HUDEP-2 (cell line): ENCODE measurements at regions not wholly inside any gene's neighbourhood (a gene's known extent, or its start where the extent isn't known, plus 50 kb on each side); places are given as distances from the start of the nearest gene placed in this dataset.
A peak's percentile ranks its signal among the peaks of the same experiment; 100 is the strongest.
"Not testable (repeated sequence)": the region's sequence is repeated elsewhere in the genome, so short reads cannot be mapped to it uniquely, and the experiment has no call there.

Source experiments
- DNase-seq, 76 experiments: peaks; one replicate each; lab custom pipeline; 2025; ENCODE audit not compliant: unreplicated experiment in 76 of 76; lab: John Stamatoyannopoulos, UW

DNA sequence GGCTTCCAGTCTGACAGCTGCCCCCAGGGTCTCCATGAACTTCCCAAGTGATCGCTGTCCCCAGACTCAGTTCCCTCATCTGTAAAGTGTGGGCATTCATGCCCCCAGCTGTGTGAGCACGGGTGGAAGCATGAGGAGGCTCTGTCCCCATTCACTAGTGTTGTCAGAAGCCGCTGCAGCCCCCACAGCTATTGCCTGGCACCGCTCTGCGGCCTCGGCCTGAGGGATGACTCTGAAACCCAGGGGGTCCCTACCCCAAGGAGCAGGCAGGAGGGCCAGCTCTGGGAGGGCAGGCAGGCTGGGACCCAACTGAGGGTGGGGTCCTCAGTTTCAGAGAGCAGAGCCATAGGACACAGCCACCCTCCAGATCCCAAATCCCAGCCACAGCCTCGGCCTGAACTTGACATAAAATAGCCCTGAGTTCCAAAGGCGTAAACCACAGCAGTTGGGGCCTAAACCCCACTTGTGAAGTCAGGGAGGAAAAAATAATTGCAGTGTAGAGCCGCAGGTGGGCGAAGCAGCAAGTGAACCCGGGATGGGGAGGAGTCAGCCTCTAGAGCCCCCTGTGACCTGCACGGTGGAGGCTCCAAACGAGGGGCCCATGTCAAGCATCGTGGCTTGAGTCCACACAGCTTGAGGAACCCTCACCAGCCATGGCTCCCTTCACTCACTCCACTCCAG lies 66.0 kb upstream of the ADAMTS2 start:
- no peak for DNase-seq

DNA sequence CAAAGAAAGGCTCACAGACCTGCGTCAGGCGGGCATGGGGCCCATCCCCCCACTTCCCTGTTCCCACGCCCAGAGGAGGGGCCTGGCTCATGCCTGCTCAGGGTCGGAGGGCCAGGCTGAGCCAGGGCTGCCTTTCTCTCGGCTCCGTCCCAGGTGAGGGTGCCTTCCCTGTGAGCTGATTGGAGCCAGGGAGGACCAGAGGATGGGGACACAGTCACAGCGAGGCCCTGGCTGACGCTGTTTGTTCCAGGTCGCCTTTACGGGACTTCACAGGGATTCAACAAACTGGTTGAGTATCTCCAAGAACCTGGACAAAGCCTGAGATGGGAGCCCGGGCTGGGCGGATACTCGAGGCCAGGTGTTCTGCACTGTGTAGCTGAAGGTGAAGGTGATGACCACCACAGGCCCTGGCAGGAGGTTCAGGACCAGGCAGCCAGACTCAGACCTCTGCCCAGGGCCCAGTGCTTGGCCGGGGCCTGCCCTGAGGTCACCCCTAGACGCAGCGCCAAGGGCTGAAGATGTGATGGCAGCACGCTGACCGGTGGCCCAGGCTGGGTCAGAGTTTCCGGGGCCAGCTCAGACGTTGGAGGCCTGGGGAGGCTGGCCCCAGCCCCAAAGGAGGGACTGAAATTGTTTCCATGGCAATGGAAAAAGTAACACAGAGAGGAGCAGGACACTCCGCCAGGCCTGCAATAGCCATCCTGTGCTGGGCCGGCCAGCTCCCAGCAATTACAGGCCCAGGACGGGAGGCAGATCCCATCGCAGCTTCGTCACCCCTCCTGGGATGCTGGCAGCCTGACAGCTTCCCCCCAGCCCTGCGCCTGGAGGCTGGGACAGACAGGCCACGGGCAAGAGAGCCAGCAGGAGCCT lies 65.3 kb upstream of the ADAMTS2 start:
- no peak for DNase-seq

DNA sequence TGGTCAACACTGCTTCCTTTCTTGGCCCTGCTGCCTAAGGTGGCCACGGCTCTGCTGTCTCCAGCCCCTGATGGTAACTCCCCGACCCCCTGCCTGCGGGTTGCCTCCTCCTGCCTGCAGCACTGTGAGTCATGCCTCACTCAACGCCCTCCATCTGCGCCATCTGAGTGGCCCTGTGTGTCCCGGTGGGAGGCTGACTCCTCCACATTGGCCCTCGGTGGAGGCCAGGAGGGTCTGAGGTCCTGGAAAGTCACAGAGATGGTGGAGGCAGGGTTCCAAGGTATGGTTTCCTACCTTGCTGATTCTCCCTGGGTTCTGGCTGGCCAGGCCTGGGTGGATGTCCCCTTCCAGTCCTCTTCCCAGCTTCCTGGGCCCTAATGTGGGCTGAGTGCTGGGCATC lies 64.5 kb upstream of the ADAMTS2 start:
- no peak for DNase-seq

DNA sequence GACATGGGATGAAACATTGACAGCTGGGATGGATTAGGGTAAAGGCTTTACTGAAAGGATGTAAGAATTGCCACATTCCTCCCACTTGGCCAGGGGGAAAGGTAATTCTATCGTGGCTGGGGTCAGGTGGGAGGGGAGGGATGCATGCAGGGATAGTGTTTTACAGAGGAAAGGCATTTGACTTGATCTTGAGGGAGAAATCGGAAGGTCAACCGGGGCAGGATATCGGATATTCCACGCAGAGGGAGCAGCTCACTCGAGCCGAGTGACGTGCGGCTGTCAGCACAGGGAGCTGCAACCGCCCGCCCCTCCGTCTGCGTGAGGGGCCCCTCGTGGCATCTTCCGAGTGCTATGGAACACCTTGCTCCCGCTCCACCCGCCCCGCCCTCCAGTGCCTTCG lies 63.4 kb upstream of the ADAMTS2 start:
- no peak for DNase-seq

DNA sequence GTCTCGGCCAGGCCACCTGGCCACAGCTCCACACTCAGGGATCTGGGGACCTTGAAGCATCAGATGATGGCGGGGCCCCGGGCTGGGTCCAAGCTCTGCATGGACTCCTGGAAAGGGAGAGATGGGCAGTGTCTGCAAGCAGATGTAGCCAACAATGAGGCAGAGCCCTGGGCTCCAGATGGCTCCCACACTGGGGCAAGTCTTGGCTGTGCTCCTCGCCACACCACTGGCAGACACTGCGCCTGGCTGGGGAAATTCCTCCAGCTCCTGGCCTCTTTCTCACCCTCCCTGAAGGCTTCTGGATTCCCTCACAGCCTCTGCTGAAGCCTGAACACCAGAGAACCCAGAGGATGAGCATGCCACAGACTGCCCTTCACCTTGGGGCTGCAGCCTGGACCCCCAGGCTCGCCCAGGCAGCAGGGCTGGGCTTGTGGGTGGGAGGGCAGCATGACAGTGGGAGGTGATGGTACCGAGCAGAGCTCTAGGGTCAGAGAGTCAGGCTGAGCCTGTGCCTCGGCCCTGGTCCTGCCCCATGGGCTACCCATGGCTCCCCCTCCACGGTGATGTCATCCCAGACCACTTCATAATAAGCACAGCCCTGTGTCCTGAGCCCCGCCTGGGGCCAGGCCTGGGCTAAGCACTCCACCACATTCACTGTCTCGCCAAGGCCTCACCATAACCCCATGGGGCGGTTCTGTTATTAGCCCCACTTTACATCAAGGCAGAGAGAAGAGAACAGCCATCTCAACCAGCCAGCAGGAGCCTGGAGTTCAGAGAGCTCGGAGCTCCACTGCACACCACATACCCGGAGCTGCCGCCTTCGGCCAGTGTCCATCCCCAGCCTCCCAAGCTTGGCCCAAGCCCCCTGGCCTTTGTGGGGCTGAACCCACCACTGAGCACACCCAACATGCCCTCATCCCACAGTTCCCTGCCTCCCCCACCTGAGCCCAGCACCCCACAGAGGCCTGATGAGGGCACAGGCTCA lies 62.2 kb upstream of the ADAMTS2 start:
- no peak for DNase-seq

DNA sequence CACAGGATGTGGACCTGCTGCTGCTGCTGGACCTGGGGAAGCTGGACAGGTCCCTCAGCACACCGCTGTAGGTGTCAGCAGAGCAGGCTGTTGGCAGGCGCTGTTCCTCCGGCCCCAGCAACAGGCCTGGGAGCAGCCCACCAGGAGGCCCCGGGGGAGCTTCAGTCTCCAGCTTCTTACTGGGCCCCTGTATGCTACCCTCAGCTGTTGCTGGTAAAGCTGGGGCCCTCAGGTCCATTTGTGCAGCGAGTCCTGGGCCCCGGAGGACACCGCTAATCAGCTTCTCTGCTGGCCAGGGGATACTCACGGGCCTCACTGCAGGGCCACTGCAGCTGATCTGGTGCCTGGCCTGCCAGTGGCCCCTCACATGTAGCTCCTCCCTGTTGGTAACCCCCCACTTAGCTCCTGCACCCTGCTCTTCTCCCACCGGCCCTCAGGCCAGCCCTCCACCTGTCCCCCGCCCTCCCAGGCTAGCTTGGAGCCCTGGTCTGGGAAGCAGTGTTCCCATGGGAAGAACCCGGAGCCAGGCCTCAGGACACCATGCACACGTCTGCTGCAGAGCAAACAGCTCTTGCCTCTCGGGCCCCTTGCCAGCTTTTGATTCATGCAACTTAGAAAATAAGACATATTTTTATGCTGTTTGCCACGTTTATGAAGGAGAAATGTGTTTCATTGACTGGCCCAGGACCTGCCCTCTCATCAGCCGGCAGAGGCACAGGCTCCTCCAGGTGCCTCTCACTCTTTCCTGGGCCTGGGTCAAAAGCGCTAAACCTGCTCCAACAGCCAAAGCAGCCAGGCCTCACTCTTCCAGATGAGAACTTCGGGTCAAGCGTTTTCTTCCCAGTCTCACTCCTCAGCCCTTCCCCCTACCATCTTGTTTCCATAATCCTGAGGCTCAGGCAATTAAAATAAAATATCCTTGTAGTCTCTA lies 61.0 kb upstream of the ADAMTS2 start:
- no peak for DNase-seq

DNA sequence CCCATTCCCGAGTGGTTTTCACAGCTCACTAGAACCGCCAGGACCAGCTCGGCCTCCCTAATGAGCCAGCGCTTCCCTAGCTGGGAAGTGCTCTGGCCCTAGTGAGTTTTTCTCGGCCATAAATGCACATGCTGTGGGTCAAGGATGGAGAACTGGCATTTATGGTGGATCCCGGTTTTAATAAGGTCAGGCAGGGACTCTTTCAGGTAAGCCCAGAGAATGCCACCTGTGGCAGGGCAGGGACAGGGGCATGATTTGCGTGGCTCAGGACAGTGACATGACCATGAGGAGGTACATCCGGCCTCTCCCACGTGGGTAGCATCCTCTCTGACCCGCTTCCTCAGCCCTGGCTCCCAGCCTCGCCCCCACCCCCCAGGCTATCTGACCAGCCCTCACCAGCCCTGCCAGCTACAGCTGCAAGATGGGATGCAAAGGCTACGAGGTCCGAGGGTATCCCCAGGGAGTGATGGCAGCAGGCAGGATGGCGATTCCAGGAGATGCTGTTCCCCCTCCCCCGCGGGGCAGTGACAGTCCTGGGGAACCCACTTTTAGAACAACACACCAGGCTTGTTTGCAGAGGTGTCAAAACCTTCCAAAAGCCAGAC lies 60.3 kb upstream of the ADAMTS2 start:
- DNase-seq: no peak

DNA sequence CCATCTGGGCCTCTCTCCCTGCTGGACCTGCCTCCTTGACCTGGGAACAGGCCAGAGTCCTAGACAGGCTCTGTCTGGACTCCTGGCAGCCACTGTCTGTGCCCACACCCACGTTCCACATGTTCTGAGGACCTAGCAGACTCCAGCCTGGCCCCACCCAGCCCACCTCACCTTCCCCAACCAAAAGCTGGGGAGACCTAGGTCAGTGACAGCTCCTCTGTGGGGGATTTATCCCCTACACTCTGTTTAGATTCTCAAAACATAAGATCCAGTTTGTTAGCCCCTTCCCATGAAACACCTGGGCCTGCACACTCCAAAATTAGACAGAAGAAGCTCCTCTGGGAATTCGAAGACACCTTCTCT lies 59.8 kb upstream of the ADAMTS2 start:
- no peak for DNase-seq

DNA sequence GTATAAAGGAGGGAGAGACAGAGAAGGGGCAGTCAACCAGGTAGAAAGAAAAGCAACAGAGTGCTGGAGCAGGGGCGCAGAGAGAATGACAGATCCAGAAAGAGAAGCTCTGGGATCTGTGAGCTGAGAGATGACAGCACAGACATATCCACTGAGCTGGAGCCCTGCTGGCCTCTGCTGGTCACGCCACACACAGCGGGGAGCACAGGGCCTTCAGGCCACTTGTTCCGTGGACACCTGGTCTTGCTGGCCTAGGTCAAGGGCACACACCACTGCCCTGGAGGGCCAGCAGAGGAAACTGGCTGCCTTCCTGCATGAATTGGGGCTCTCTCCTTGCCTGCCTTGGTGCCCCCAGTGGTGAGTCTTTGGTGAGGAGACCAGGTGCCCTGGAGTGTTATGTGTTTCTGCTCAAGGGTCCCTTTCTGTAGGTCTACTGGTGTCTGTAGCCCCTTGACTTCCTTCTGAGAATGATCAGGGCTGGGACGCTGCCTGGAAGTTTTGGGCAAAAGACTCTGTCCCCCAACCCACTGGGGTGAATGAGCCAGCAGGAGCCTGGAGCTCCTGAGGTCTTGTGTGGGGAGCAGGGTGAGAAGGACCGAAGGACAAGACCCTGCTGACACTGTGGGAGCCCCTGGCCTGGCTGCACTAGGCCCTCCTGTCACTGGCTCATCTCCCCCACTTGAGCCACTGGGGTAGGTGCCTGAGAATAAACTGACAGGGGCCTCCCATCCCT lies 59.2 kb upstream of the ADAMTS2 start:
- peak in 1 of 76 experiments; percentile 2 for DNase-seq

DNA sequence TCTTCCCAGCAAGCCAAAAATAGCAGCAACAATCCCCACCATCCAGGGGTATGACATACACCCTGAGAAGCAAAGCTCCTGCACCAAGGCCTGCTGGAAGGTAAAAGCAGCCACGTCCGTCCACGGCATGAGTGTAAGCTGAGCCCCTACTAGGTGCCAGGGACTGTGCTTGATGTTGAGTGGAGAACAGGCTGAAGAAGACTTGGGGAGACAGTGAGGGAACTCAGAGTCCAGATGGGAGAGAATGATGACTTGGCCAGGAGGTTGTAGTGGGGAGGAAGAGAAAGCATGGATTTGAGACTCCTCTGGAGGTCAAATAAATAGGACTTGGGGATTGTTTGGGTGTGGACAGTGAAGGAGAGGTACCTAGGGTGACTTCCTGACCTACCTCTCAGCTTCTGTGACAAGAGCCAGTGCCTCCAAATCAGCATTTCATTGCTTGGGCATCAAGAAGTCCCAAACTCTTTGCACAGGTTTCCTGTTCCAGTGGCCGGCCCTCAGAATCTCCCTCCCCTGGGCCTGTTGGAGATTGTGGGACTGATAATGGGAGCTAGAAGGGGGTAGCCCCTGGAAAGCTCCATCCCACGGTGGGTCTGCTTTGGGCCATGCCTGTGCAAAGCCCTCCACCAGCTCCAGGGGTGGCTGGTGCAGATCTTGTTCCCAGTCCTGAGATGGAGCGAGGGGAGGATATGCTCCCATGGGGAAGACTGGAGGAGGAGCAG lies 58.3 kb upstream of the ADAMTS2 start:
- no peak for DNase-seq

DNA sequence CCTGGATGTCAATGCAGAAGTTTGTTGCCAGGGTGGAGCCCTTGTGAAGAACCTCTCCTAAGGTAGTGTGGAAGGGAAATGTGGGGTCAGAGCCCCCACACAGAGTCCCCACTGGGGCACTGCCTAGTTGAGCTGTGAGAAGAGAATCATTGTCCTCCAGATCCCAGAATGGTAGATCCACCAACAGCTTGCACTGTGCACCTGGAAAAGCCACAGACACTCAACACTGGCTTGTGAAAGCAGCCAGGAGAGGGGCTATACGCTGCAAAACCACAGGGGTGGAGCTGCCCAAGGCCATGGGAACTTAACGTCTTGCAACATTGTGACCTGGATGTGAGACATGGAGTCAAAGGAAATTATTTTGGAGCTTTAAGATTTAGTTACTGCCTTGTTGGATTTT lies 55.2 kb upstream of the ADAMTS2 start:
- not testable (repeated sequence) for DNase-seq

DNA sequence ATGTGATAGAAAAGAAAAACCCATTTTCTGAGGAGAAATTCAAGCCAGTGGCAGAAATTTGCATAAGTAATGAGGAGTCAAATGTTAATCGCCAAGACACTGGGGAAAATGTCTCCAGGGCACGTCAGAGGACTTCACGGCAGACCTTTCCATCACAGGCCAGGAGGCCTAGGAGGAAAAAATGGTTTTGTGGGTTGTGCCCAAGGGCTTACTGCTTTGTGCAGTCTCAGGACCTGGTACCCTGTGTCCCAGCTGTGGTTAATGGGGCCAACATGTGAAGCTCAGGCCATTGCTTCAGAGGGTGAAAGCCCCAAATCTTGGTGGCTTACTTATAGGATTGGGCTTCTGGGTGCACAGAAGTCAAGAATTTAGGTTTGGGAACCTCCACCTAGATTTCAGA lies 54.8 kb upstream of the ADAMTS2 start:
- DNase-seq: no peak

DNA sequence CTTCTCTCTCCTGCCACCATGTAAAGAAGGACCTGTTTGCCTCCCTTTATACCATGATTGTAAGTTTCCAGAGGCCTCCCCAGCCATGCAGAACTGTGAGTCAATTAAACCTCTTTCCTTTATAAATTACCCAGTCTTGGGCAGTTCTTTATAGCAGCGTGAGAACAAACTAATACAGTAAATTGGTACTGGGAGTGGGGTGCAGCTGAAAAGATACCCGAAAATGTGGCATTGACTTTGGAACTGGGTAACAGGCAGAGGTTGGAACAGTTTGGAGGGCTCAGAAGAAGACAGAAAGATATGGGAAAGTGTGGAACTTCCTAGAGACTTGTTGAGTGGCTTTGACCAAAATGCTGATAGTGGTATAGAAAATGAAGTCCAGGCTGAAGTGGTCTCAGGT lies 54.1 kb upstream of the ADAMTS2 start:
- not testable (repeated sequence) for DNase-seq

DNA sequence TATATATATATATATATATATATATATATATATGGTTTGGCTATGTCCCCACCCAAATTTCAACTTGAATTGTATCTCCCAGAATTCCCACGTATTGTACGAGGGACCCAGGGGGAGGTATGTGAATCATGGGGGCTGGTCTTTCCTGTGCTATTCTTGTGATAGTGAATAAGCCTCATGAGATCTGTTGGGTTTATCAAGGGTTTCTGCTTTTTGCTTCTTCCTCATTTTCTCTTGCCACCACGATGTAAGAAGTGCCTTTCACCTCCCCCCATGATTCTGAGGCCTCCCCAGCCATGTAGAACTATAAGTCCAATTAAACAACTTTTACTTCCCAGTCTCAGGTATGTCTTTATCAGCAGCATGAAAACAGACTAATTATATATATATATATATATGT lies 52.3 kb upstream of the ADAMTS2 start:
- no peak for DNase-seq
